Epithelial cell of esophagus (primary cell): ENCODE measurements at regions not wholly inside any gene's neighbourhood (a gene's known extent, or its start where the extent isn't known, plus 50 kb on each side); places are given as distances from the start of the nearest gene placed in this dataset.

ENCODE experiments used
- DNase-seq: peaks from one replicate; pipeline ENCODE4 v3.0.0; 2010; ENCODE audit warnings: low read depth
- H3K4me3 ChIP-seq: 2 replicates; pipeline ENCODE4 v1.5.1; 2011; ENCODE audit warnings: mild to moderate bottlenecking, low read length, control low read depth
- TF ChIP-seq, protein P1 (sequence below): IDR thresholded peaks from 2 replicates; pipeline ENCODE4 v1.5.1; 2011; ENCODE audit warnings: low read depth, mild to moderate bottlenecking, low read length, control low read depth, inconsistent platforms; ENCODE audit not compliant: insufficient read depth; ENCODE audit errors: missing control alignments

GRCh38 chr7:3172768-3173280, 128.2 kb upstream of the SDK1 start:
- TF ChIP-seq, protein P1, sequence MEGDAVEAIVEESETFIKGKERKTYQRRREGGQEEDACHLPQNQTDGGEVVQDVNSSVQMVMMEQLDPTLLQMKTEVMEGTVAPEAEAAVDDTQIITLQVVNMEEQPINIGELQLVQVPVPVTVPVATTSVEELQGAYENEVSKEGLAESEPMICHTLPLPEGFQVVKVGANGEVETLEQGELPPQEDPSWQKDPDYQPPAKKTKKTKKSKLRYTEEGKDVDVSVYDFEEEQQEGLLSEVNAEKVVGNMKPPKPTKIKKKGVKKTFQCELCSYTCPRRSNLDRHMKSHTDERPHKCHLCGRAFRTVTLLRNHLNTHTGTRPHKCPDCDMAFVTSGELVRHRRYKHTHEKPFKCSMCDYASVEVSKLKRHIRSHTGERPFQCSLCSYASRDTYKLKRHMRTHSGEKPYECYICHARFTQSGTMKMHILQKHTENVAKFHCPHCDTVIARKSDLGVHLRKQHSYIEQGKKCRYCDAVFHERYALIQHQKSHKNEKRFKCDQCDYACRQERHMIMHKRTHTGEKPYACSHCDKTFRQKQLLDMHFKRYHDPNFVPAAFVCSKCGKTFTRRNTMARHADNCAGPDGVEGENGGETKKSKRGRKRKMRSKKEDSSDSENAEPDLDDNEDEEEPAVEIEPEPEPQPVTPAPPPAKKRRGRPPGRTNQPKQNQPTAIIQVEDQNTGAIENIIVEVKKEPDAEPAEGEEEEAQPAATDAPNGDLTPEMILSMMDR, result no peak
- no peak for DNase-seq

GRCh38 chr7:3174515-3175284, 126.4 kb upstream of the SDK1 start:
- no peak for DNase-seq
- H3K4me3 ChIP-seq, result no peak overlapping the region
- TF ChIP-seq, protein P1, result no peak

More at GRCh38 chr7:3172768-3173280, 128.2 kb upstream of the SDK1 start:
- H3K4me3 ChIP-seq, result no peak overlapping the region

GRCh38 chr7:3175285-3175902, 125.7 kb upstream of the SDK1 start:
- no peak overlapping the region for H3K4me3 ChIP-seq
- DNase-seq, result no peak
- TF ChIP-seq, protein P1, result no peak

DNA sequence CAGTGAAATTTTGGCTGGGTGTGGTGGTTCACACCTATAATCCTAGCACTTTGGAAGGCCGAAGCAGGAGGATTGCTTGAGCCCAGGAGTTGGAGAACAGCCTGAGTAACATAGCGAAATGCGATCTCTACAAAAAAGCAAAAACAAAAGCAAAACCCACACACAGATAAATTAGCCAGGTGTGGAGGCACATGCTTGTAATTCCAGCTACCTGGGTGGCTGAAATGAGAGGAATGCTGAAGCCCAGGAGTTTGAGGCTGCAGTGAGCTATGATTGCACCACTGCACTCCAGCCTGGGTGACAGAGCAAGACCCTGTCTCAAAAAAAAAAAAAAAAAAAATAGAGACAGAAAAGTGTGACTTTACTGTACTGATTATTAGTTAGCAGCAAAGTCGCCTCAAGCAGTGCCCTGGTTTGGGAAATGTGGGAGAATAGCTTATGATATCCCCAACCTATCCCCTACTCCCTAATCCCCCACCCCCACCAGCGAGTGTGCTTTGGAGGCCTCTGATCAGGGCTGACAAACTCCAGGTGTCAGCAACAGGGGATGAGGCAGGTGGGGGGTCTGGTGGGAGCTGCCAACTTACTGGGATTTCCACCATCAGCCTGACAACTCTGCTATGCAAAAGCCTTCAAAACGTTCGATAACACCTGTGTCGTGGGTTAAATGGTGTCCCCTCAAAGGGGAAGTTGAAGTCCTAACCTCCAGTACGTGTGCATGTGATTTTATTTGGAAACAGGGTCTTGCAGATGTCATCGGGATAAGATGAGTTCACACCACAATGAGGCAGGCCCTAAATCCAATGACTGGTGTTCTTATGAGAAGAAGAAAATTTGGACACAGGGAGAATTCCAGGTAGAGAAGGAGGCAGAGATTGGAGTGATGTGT, 124.7 kb upstream of the SDK1 start:
- DNase-seq, result no peak
- TF ChIP-seq, protein P1, result no peak
- H3K4me3 ChIP-seq, result no peak overlapping the region

DNA sequence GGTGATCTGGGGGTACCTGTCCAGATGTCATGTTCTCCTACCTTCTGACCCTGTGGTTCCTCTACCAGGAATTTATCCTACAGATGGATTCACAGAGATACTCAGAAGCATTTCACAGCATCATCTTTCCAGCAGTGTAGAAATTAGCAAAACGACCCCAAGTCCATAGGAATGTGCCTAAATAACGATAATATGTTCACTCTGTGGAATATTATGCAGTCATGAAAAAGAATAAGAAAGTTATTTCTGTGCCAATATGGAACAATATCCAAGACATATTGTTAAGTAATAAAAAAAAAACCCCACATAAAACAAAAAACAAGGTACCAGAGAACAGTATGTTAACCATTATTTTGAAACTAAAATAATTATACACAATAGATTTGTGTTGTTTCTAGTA, 123.8 kb upstream of the SDK1 start:
- no peak overlapping the region for H3K4me3 ChIP-seq
- DNase-seq, result no peak
- TF ChIP-seq, protein P1, result no peak

- no peak for DNase-seq
- no peak overlapping the region for H3K4me3 ChIP-seq
- TF ChIP-seq, protein P1, result no peak
Measured at GRCh38 chr7:3179456-3179855, 121.6 kb upstream of the SDK1 start.
